ENCODE measurements at regions not wholly inside any gene's neighbourhood (a gene's known extent, or its start where the extent isn't known, plus 50 kb on each side); places are given as distances from the start of the nearest gene placed in this dataset.
A peak's percentile ranks its signal among the peaks of the same experiment; 100 is the strongest.

GRCh38 chr6:115811541-115811940 is 249.2 kb downstream of the FRK start:
- Histone ChIP-seq H3K4me3 (ENCODE audit: low read length) (no peak overlapping the region), H3K9ac (ENCODE audit: low read depth, low read length) (no peak overlapping the region), H3K27me3 (ENCODE audit: insufficient read depth, low read length) (no peaks in the 10 kb centered on the region), H3K27ac (ENCODE audit: low read depth, low read length) (no peak overlapping the region), H3K4me1 (ENCODE audit: insufficient read depth, low read length) (no peaks in the 10 kb centered on the region), H3K9me3 (ENCODE audit: insufficient read depth, low read depth, low read length) (no peaks in the 10 kb centered on the region), H3K36me3 (ENCODE audit: insufficient read depth, low read length) (no peaks in the 10 kb centered on the region)
- WGBS: 90% methylated on average over 5 of the region's 5 CpGs

- WGBS: 22% methylated on average over 1 of the region's 1 CpG
- Histone ChIP-seq H3K9ac (ENCODE audit: low read depth, low read length) (no peak overlapping the region), H3K4me3 (ENCODE audit: low read length) (no peak overlapping the region)
Measured at GRCh38 chr6:115798229-115798628, 262.5 kb downstream of the FRK start.

GRCh38 chr6:115796829-115797228 is 263.9 kb downstream of the FRK start:
- Histone ChIP-seq H3K27me3 (ENCODE audit: insufficient read depth, low read length) (no peaks in the 10 kb centered on the region), H3K27ac (ENCODE audit: low read depth, low read length) (peak overlapping the region; percentile 44; the same call in 1 of the 2 replicates), H3K4me1 (ENCODE audit: insufficient read depth, low read length) (peaks cover 19% of the 10 kb centered on the region), H3K4me3 (ENCODE audit: low read length) (no peak overlapping the region), H3K9me3 (ENCODE audit: insufficient read depth, low read depth, low read length) (no peaks in the 10 kb centered on the region), H3K9ac (ENCODE audit: low read depth, low read length) (no peak overlapping the region), H3K36me3 (ENCODE audit: insufficient read depth, low read length) (no peaks in the 10 kb centered on the region)
- WGBS: 47% methylated on average over 1 of the region's 1 CpG

More at GRCh38 chr6:115798229-115798628, 262.5 kb downstream of the FRK start:
- Histone ChIP-seq H3K27ac (ENCODE audit: low read depth, low read length) (peak overlapping the region; percentile 56; the same call in 1 of the 2 replicates), H3K27me3 (ENCODE audit: insufficient read depth, low read length) (no peaks in the 10 kb centered on the region), H3K9me3 (ENCODE audit: insufficient read depth, low read depth, low read length) (no peaks in the 10 kb centered on the region), H3K4me1 (ENCODE audit: insufficient read depth, low read length) (peaks cover 19% of the 10 kb centered on the region), H3K36me3 (ENCODE audit: insufficient read depth, low read length) (no peaks in the 10 kb centered on the region)

- no peaks in the 10 kb centered on the region for H3K27me3 ChIP-seq (ENCODE audit: insufficient read depth, low read length)
- H3K36me3 ChIP-seq (ENCODE audit: insufficient read depth, low read length): no peaks in the 10 kb centered on the region
- no peaks in the 10 kb centered on the region for H3K9me3 ChIP-seq (ENCODE audit: insufficient read depth, low read depth, low read length)
- peaks cover 19% of the 10 kb centered on the region for H3K4me1 ChIP-seq (ENCODE audit: insufficient read depth, low read length)
- H3K27ac ChIP-seq (ENCODE audit: low read depth, low read length): no peak overlapping the region
- no peak overlapping the region for H3K9ac ChIP-seq (ENCODE audit: low read depth, low read length)
- WGBS: 98% methylated on average over 2 of the region's 2 CpGs
- H3K4me3 ChIP-seq (ENCODE audit: low read length): no peak overlapping the region
Measured at GRCh38 chr6:115796061-115796460, 264.6 kb downstream of the FRK start.

- no peak overlapping the region for H3K27ac ChIP-seq (ENCODE audit: low read depth, low read length)
- no peaks in the 10 kb centered on the region for H3K9me3 ChIP-seq (ENCODE audit: insufficient read depth, low read depth, low read length)
- no peak overlapping the region for H3K4me3 ChIP-seq (ENCODE audit: low read length)
- no peak overlapping the region for H3K9ac ChIP-seq (ENCODE audit: low read depth, low read length)
- 83% methylated on average over 3 of the region's 3 CpGs for WGBS
- H3K36me3 ChIP-seq (ENCODE audit: insufficient read depth, low read length): no peaks in the 10 kb centered on the region
- no peaks in the 10 kb centered on the region for H3K4me1 ChIP-seq (ENCODE audit: insufficient read depth, low read length)
- no peaks in the 10 kb centered on the region for H3K27me3 ChIP-seq (ENCODE audit: insufficient read depth, low read length)
Measured at GRCh38 chr6:115783402-115784061, 277.2 kb downstream of the FRK start.

GRCh38 chr6:115782612-115783011 is 278.1 kb downstream of the FRK start:
- 95% methylated on average over 3 of the region's 3 CpGs for WGBS
- Histone ChIP-seq H3K4me3 (ENCODE audit: low read length) (no peak overlapping the region), H3K4me1 (ENCODE audit: insufficient read depth, low read length) (no peaks in the 10 kb centered on the region), H3K9ac (ENCODE audit: low read depth, low read length) (no peak overlapping the region), H3K27me3 (ENCODE audit: insufficient read depth, low read length) (no peaks in the 10 kb centered on the region), H3K9me3 (ENCODE audit: insufficient read depth, low read depth, low read length) (no peaks in the 10 kb centered on the region), H3K27ac (ENCODE audit: low read depth, low read length) (no peak overlapping the region), H3K36me3 (ENCODE audit: insufficient read depth, low read length) (no peaks in the 10 kb centered on the region)

- Histone ChIP-seq H3K36me3 (ENCODE audit: insufficient read depth, low read length) (no peaks in the 10 kb centered on the region), H3K4me1 (ENCODE audit: insufficient read depth, low read length) (no peaks in the 10 kb centered on the region), H3K27me3 (ENCODE audit: insufficient read depth, low read length) (no peaks in the 10 kb centered on the region), H3K9me3 (ENCODE audit: insufficient read depth, low read depth, low read length) (no peaks in the 10 kb centered on the region), H3K4me3 (ENCODE audit: low read length) (no peak overlapping the region), H3K27ac (ENCODE audit: low read depth, low read length) (no peak overlapping the region), H3K9ac (ENCODE audit: low read depth, low read length) (no peak overlapping the region)
- no CpG with 5 or more reads among the region's 3 CpGs for WGBS
Measured at GRCh38 chr6:115773741-115774140, 286.9 kb downstream of the FRK start.

- no peaks in the 10 kb centered on the region for H3K4me1 ChIP-seq (ENCODE audit: insufficient read depth, low read length)
- H3K4me3 ChIP-seq (ENCODE audit: low read length): no peak overlapping the region
- no peak overlapping the region for H3K9ac ChIP-seq (ENCODE audit: low read depth, low read length)
- no peaks in the 10 kb centered on the region for H3K9me3 ChIP-seq (ENCODE audit: insufficient read depth, low read depth, low read length)
- no peaks in the 10 kb centered on the region for H3K36me3 ChIP-seq (ENCODE audit: insufficient read depth, low read length)
- no peaks in the 10 kb centered on the region for H3K27me3 ChIP-seq (ENCODE audit: insufficient read depth, low read length)
- WGBS: 81% methylated on average over 7 of the region's 7 CpGs
- H3K27ac ChIP-seq (ENCODE audit: low read depth, low read length): no peak overlapping the region
Measured at GRCh38 chr6:115770851-115771250, 289.8 kb downstream of the FRK start.

GRCh38 chr6:115768500-115768899 is 292.2 kb downstream of the FRK start:
- Histone ChIP-seq H3K36me3 (ENCODE audit: insufficient read depth, low read length) (no peaks in the 10 kb centered on the region), H3K9me3 (ENCODE audit: insufficient read depth, low read depth, low read length) (no peaks in the 10 kb centered on the region), H3K27ac (ENCODE audit: low read depth, low read length) (no peak overlapping the region), H3K27me3 (ENCODE audit: insufficient read depth, low read length) (no peaks in the 10 kb centered on the region), H3K4me3 (ENCODE audit: low read length) (no peak overlapping the region), H3K9ac (ENCODE audit: low read depth, low read length) (no peak overlapping the region), H3K4me1 (ENCODE audit: insufficient read depth, low read length) (no peaks in the 10 kb centered on the region)

- 88% methylated on average over 1 of the region's 1 CpG for WGBS
- no peaks in the 10 kb centered on the region for H3K27me3 ChIP-seq (ENCODE audit: insufficient read depth, low read length)
Measured at GRCh38 chr6:115767931-115768330, 292.8 kb downstream of the FRK start.

GRCh38 chr6:115766745-115767462 is 293.8 kb downstream of the FRK start:
- no peaks in the 10 kb centered on the region for H3K9me3 ChIP-seq (ENCODE audit: insufficient read depth, low read depth, low read length)
- WGBS: 87% methylated on average over 4 of the region's 5 CpGs
- no peak overlapping the region for H3K9ac ChIP-seq (ENCODE audit: low read depth, low read length)
- H3K36me3 ChIP-seq (ENCODE audit: insufficient read depth, low read length): no peaks in the 10 kb centered on the region
- no peaks in the 10 kb centered on the region for H3K4me1 ChIP-seq (ENCODE audit: insufficient read depth, low read length)
- no peaks in the 10 kb centered on the region for H3K27me3 ChIP-seq (ENCODE audit: insufficient read depth, low read length)
- no peak overlapping the region for H3K27ac ChIP-seq (ENCODE audit: low read depth, low read length)
- no peak overlapping the region for H3K4me3 ChIP-seq (ENCODE audit: low read length)

More at GRCh38 chr6:115767931-115768330, 292.8 kb downstream of the FRK start:
- no peak overlapping the region for H3K9ac ChIP-seq (ENCODE audit: low read depth, low read length)
- no peak overlapping the region for H3K27ac ChIP-seq (ENCODE audit: low read depth, low read length)
- H3K36me3 ChIP-seq (ENCODE audit: insufficient read depth, low read length): no peaks in the 10 kb centered on the region
- no peaks in the 10 kb centered on the region for H3K9me3 ChIP-seq (ENCODE audit: insufficient read depth, low read depth, low read length)
- no peaks in the 10 kb centered on the region for H3K4me1 ChIP-seq (ENCODE audit: insufficient read depth, low read length)
- no peak overlapping the region for H3K4me3 ChIP-seq (ENCODE audit: low read length)
